Stimulated activated CD4-positive, alpha-beta T cell treated with anti-CD3 and anti-CD28 coated beads, Interleukin-15, amount 100 ng/mL, for 48 hours (primary cell): ENCODE measurements at regions not wholly inside any gene's neighbourhood (a gene's known extent, or its start where the extent isn't known, plus 50 kb on each side); places are given as distances from the start of the nearest gene placed in this dataset.
"Not testable (repeated sequence)": the region's sequence is repeated elsewhere in the genome, so short reads cannot be mapped to it uniquely, and the experiment has no call there.

Experiments
- DNase-seq, 2 donors: peaks; one replicate each; pipeline ENCODE4 v3.0.0-alpha.2; 2020; ENCODE audit warnings: low read depth in 2 of 2

DNA sequence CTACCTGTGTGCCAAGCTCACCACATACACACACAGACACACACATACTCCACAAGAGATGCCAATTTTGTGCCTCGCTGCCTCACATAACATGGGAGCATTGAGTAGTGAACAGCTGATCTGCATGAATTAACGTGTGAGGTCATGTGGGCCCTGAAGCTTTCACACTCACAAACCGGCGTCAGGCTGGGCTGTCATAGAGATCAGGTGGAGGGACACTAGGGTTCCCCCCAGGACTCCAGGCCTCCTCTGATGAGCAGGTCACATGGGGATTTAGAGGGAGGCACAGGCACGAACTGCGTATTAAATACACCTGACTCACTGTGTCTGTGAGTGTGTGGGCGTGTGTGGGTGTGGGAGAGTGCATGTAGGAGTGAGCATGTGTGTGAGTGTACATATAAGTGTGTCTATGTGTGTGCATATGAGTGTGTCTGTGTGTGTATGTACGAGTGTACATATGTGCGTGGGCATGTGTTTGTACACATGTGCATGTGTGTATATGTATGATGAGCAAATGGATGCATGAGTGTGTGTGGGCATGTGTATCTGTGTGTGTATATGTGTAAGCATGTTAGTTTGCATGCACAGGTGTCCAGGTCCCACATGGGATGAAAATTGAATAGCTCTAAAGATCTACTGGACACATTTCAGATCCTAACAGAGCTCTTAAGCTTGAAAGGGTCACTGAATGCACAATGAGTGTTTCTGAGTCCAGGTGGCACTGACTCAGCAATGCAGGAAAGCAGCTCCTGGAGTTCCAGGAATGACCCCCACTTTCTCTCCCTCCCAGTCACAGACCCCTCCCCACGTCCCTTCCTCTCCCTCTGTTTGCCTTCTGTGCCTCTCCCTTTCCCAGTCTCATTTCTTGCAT is 336.6 kb downstream of the PREX1 start:
- no peak for DNase-seq

DNA sequence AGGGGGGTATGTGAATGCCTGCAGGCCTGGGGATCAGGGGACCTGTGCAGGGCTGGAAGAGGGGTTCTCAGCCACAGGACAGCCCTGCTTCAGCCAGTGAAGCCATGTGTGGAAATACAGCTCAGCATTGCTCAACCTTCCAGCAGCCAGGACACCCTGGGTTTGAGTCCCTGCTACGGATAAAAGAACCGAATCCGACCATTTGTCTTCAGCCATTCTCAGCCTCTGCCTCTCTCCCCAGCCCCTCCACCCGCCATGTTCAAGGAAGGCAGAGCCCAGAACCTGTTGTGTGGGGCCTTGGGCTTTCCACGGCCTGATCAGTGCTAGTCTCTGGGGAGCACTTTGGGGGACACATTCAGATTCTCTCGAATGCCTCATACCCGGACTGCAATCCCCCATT is 337.5 kb downstream of the PREX1 start:
- not testable (repeated sequence) for DNase-seq

DNA sequence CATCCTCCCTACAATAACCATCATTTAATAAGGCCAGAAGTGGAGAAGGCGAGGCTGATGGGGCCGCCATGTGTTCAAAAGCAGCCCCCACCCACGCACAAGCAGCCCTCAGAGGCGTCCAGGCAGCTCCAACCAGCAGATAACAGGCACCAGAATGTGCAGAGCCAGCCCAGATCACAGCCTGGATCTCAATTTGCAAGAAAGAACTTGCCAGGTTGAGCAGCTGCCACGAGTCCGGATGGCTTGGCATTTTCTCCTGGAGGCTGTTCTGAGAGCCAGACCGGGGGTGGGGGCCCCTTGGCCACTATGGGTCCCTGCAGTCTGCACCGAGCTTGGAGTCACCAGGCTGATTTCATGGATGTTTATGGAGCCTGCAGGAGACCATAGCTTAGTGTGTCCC is 338.1 kb downstream of the PREX1 start:
- DNase-seq = no peak

DNA sequence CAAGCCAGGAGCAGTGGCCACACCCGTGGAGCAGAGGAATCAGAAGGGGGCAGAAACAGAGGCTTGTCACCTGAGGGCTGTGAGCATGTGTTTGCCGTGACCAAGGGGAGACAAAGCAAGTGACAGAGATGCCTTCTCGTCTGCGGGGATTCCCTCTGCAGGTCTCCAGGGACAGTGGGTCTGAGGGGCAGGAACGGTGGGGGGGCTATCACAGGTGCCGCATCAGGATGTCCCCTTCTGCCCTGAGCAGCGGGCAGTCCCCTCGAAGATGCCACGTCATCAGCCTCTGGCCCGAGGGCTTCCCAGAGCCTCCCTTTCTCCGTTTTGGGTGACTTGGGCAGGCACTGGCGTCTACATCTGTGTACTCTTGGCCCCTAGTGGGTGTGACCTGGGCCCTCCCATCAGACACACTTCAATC is 338.7 kb downstream of the PREX1 start:
- DNase-seq = no peak

DNA sequence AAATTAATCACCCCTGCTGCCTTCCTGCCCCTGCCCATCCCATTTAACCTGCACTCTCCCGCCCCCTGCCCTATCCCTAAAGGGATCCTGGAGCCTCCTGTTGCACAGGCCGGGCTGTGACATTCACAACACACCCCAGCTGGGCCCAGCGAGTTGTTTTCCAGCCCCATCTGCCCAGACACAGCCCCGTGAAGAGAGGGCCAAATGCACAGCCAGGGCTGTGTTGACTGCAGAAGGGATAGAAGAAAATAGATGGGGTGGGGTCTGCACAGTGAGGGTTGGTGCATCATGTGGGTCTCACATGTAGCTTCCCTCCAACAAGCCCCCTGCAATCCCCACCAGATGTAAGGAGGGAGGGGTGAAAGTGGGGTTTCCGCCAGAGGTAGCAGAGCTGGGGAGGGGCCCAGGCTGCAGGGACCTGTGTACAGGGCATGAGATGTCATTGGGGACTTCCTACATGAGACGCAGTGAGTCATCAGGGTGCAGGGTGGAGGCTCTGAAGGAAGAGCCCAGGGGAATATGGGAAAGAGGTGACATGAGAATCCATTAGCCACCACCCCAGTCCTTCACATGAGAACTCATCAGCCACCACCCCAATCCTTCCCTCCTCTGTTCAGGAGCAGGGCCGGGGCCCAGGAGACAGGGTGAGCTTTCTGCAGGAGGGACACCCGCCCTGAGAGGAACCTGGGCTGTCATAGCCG is 339.3 kb downstream of the PREX1 start:
- DNase-seq = not testable (repeated sequence)

DNA sequence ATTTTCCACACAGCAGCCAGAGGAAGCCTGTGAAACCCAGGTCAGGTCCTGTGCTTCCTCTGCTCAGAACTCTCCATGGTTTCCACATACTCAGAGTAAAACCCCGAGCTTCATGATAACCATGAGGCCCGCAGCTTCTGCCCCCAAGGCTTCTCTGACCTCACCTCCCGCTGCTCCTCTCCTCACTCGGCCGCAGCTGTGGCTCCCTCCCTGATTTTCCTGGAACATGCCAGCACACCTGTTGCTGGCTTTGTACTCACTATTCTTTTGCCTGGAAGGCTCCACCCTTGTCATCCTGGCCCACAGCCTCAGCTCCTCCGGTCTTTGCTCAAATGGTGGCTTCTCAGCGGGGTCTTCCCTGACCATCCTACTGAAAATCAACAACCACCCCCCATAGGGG is 341.7 kb downstream of the PREX1 start:
- no peak for DNase-seq

DNA sequence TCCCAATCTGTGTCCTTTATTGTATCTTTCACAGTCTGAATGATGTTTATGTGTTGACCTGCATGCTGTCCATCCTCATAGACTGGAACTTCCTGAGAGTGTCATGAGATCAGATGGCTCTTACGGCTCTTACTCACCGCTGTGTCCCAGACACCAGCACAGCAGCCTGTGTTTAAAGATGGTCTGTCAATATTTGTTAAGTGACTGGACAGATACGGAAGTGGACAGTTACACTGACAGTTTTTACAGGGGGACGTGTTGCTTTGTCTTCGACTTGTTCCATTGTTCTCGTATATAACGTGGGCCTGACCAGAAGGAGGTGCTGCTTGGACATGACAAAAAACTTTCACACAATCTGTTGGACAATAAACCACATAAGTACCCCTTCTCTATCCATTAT is 342.6 kb downstream of the PREX1 start:
- DNase-seq = not testable (repeated sequence)

DNA sequence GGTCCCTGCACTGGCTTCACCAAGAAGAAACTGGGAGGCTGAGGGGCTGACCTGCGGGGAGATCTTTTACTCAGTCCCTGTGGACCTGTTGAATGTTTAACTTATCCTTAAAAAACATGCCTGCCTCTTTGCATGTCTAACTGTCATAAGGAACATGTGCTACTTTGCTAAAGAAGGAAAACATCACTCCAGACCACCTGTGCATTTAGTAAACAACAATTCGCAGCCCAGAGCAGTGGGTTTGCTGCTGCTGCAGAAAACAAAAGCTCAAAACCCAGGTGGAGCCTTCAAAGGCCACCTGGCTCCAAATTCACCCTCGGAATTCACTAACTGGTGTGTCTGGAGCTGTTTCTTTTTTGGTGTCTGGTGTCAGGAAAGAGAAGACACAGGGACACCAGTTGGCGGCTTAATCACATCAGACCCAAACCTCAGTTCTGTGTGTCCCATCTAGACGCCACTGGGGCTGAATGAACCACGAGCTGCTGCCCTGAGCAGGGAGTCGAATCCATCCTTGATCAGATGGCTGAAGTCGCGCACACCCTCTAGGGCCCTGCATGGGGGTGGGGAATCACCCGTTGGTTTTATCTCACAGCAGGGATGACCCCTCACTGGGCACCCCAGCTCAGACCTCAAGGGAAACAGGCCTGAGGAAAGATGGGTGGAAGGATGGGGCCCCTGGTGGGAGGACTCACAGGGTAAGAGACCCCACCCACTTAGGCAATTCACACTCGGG is 344.3 kb downstream of the PREX1 start:
- DNase-seq = no peak

DNA sequence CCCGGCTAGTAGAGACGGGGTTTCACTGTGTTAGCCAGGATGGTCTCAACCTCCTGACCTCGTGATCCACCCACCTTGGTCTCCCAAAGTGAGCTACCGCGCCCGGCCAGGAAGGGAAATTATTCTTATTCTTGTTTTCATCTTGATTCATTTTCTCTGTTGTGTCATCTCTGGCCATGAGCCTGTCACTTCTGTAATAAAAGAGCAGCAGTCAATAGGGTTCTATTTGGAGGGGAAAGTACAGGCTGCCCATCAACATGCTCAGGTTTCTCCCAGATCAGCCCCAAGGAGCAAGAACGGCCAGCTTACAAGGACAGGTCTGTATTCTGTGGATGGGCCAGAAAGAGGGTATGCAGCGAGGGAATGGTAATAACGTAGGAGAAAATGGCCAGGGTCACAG is 345.0 kb downstream of the PREX1 start:
- DNase-seq = no peak

DNA sequence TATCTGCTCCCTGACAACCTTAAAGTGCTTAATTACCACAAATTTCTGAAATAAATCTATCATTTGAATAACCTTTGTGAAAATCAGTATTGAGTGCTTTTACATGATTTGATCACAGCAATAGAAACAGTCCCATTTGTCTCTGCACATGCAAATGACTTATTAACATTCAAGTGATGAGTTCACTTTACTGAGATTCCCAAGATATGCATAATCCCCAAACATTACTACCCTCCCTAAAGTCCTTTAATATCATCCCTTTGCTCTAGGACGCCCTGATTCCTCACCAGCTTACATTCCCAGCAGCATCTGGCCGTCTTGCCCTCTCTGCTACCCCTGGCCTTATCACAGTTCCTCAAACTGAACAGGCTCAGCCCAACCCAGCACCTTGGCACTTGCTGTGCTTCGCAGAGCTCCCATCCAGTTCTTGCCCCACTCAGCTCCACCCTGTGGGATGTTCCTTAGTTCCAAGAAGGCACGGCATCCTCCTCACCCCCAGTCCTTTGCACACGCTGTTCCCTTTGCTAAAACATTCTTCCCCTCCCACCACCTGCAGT is 347.5 kb downstream of the PREX1 start:
- DNase-seq = no peak

DNA sequence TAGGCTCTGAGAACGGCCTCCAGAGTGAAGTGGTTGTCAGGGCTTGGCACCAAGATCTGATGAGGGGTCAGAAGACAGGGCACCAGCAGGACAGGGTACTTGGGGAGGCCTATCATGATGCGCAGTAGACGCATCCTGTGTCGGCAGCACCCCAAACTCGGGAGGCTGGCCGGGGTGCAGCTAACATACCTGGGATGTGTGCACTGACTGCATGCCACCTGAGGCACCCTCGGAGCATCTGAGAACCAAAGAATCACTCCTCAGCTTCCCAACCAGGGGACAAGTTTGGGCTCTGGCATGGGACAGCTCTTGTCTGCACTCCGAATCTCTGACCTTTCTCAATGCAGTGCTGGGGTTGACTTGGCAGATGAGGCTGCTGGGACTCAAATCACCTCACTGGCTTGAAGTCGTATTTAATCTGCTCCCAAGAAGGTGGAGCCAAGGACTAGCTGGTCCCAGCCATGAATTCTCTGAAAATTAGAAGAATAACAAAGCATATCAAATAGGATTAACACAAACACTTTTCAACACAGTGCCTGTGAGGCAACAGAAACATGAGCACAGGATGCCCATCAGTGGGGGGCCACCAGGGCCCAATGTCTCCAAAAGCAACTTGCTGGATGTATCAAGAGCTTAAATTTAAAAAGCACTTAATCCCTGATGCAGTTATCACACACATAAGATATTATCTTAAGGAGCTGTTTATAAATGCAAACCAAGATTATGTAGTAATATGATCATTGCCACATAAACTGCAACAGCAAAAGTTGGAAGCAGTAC is 348.8 kb downstream of the PREX1 start:
- DNase-seq = no peak

DNA sequence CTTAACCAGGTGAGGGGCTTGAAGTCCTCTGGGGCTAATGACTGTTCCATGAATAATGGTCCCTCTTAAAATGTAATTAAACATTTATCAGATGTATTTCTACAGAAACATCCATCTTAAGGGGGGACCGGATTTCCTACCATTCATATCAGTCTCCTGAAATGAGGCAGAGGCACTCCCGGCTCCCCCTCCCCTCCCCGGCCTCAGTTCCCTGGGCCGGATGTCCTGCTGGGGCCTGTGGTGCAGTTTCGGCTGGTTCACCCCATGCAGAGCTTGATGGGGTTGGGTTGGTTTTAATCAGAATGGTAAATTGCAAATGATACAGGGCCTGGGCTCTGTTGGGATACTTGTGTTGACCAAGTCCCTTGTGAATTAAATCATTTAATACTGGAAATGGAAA is 349.4 kb downstream of the PREX1 start:
- DNase-seq = no peak

DNA sequence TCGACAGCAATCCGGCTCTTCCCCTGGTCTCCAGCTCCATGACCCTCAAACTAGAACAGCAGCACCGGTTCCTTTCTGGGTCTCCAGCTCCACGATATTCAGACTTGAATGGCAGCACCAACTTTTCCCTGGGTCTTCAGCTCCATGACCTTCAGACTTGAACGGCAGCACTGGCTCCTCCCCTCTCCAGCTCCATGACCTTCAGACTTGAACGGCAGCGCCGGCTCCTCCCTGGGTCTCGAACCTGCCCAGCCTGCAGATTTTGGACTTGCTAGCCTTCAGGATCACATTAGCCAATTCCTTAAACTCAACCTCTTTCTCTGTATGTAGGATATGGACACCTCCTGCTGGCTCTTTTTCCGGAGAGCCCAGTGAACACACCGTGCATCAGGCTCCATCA is 350.9 kb downstream of the PREX1 start:
- DNase-seq = no peak

DNA sequence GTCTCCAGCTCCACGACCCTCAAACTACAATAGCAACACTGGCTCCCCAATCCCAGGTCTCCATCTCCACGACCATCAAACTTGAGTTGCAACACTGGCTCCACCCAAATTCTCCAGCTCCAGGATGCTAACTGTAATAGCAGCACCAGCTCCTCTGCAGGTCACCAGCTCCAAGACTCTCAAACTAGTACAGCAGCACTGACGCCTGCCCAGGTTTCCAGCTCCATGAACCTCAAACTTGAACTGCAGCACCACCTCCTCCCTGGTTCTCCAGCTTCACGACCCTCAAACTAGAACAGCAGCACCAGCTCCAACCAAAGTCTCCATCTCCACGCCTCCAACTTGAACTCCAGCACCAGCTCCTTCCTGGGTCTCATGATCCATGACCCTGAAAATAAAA is 353.8 kb downstream of the PREX1 start:
- no peak for DNase-seq

DNA sequence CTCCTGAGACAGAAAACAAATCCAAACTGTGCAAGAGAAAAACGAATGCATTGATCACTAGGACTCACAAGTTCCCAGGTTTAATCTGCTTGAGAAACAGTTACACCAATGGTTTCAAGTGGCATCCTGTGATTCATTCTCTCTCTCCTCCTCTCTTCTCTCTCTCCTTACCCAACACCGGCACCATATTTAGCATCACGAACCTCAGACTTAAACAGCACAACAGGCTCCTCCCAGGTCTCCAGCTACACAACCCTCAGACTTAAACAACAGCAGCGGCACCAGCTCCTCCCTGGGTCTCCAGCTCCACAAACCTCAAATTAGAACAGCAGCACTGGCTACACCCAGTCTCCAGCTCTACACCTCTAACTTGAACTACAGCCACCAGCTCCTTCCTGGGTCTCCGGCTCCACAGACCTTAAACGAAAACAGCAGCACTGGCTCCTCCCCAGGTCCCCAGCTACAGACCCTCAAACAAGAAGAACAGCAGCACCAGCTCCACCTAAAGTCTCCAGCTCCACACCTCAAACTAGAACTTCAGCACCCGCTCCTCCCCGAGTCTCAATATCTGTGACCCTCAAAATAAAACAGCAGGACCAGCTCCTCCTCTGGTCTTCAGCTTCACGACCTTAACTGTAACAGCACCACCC is 355.9 kb downstream of the PREX1 start:
- no peak for DNase-seq

DNA sequence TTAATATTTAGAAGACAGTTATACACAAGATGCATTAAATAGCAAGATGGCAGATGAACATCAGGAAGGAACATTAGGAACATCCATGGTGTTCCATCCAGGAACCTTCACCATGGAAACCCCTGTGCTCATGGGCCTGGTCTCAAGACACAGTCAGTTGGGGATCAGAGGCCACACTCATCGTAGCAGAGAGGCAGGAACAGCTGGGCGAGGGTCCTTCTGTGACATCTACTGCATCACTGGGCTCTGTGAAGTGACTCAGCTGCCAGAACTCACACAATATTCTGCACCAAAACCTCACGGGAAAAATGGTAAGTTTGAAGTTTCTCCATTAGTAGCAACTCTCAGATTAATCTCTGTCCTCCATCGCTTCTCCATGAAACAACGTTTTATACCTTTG is 356.6 kb downstream of the PREX1 start:
- no peak for DNase-seq

DNA sequence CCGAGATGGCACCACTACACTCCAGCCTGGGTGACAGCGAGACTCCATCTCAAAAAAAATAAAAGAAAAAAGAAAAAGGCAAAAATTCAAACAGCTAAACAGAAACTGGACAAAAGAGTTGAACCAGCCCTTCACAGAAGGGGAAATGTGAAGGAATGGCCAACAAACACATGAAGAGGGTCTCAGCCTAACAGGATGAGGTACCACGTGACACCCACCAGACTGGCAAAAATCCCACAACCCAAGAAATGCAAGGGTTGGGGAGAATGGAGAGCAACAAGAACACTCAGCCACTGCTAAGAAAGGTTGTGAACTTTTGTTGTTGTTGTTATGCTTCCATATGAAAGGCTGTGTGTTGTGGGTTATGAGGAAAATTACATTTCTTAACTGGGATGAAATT is 357.7 kb downstream of the PREX1 start:
- DNase-seq = no peak

DNA sequence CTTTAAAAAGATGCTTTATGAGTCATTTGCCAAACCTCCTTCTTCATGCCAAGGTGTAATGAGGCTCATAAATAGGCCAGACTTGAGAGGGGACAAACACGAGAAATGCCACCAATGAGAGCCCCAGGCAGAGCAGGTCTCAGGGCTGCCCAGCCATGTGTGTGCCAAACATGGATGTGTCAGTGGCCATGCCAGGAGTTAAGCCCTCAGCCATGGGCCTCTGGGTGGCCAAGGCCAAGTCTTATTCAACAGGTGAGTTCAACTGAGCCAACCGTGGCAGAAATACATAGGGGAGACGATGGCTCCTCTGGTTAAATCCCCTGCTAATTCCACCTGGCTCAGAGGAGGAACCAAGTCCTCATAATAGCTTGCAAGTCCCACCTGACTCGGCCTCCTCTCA is 358.8 kb downstream of the PREX1 start:
- no peak for DNase-seq

DNA sequence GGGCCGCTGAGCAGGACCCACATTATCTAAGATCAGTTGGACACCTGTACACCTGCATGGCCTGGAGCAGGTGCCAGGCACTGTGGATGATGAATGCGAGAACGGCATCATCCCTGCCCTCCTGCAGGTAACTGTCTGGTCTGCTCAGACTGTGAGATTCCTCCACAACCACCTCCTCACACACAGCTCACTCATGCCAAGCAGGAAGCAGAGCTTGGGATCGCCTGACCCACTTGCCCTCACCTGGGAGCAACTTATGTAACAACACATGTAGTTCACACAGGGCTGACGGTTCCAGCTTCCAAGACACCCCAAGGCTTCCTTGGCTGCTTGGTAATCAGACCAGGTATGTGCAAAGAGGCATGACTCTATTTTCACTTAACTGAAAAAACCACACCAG is 359.2 kb downstream of the PREX1 start:
- DNase-seq = no peak

DNA sequence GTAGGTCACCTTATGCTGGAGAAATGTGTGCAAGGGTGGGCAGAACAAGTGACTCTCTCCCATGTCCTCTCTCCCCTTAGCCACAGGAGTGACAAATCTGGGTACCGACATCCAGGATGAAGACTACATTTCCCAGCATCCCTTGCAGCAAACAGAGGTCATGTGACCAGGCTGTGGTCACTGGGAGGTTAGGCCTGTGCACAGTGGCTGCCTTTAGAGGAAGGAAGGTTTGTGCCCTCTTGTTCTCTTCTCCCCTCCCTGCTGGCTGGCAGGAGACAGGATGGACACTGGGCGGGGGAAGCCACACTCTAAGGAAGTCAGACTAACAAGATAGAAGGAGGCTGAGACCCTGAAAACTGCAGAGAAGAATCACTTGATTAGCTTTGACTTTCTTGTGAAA is 360.2 kb downstream of the PREX1 start:
- DNase-seq = no peak

DNA sequence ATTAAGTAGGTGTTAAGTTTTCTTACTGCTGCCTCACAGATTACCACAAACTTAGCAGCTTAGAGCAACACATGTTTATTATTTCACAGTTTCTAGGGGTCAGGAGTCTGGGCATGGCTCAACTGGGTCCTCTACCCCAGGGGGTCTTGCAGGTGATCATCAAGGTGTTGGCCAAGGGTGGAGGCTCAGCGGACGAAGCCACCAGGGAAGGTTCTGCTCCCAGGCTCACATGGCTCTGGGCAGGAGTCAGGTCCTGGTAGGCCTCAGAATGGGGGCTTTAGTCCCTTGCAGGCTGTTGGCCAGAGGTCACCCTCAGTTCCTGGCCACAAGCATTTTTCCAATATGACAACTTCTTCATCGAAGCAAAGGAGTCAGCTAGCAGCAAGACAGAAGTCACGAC is 362.5 kb downstream of the PREX1 start:
- no peak for DNase-seq
